Thyroid gland (tissue), 4 donors: ENCODE measurements at regions not wholly inside any gene's neighbourhood (a gene's known extent, or its start where the extent isn't known, plus 50 kb on each side); places are given as distances from the start of the nearest gene placed in this dataset.
"Not testable (repeated sequence)": the region's sequence is repeated elsewhere in the genome, so short reads cannot be mapped to it uniquely, and the experiment has no call there.

ENCODE experiments used
- DNase-seq, 2 donors: peaks; one replicate each; pipeline ENCODE4 v3.0.0-alpha.2; 2019
- H3K27ac ChIP-seq, 3 donors: fragments of 200-600 bp; sonication (generic); 1 replicate in 2 of 3; 2 replicates in 1 of 3; pipeline ENCODE4 v1.5.1; 2016 to 2019; ENCODE audit warnings: mild to moderate bottlenecking in 1 of 3, moderate library complexity in 1 of 3
- H3K27me3 ChIP-seq: fragments of 200-600 bp; sonication (generic); one replicate; pipeline ENCODE4 v1.5.1; 2019
- H3K36me3 ChIP-seq, 2 donors: fragments of 200-600 bp; sonication (generic); one replicate each; pipeline ENCODE4 v1.5.1; 2016 to 2019
- H3K4me1 ChIP-seq, 2 donors: fragments of 200-600 bp; sonication (generic); one replicate each; pipeline ENCODE4 v1.5.1; 2017 to 2019
- H3K4me3 ChIP-seq, 3 donors: fragments of 200-600 bp; sonication (generic); replicated peaks in 1 of 3; 1 replicate in 2 of 3; 2 replicates in 1 of 3; pipeline ENCODE4 v1.5.1; 2016; ENCODE audit warnings: mild to moderate bottlenecking in 1 of 3
- H3K9me3 ChIP-seq: fragments of 200-600 bp; sonication (generic); one replicate; pipeline ENCODE4 v1.5.1; 2017
- POLR2A ChIP-seq, 2 donors: fragments of 450-650 bp; IDR thresholded peaks; one replicate each; pipeline ENCODE4 v1.6.1; 2017; ENCODE audit warnings: antibody characterized with exemption in 2 of 2, mild to moderate bottlenecking in 2 of 2, moderate library complexity in 1 of 2
- WGBS, 2 donors: methylation state at CpG; one replicate each; pipeline ENCODE4 v1.1.5; 2017; 5-methylcytosine and 5-hydroxymethylcytosine counted together
- intact Hi-C: fragments of 100-400 bp; cut with DNase I; formaldehyde crosslinking; loops from one replicate; pipeline ENCODE4 v1.15.1; 2023
- TF ChIP-seq, protein P1 (sequence below), 6 experiments: fragments of 200-600 bp in 3 of 6; fragments of 450-650 bp in 3 of 6; sonication (generic) in 3 of 6; IDR thresholded peaks; one replicate each; pipeline ENCODE4 v1.5.1; 2016 to 2019; ENCODE audit warnings: antibody characterized with exemption in 6 of 6, mild to moderate bottlenecking in 2 of 6, inconsistent platforms in 1 of 6, moderate library complexity in 1 of 6

DNA sequence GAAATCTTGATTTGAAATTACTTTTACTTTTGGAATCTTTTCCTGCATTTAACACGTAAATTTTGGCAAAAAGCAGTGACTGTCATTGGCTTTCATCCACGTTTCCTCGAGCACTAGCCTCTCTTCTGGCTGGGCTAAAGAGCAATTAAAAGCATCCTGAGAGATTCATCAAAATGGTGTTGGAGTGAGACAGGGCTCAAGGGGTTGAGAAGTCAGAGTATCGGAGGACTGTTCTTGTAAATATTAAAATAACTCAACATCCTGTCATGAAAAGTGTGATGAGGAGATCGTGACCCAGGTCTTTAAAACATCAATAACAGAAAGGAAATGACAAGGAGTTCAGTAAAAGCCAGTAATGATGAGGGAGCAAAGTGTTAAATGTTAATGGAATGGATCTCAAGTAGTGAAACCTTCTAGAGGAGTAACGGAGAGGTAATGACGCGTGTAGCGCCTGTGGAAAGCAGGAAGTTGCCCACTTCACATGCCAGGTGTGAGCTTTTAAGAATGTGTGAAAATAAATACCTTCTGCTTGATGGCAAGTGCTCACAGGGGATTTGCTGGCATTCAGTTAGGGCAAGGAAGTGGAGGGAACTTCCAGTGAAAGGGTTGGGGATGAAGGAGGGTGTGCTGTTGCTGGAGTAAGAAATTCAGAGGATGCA, 754.4 kb downstream of the ADCYAP1 start:
- Histone ChIP-seq H3K4me3 (no peak overlapping the region), H3K27ac (no peak overlapping the region), H3K36me3 (no peaks in the 10 kb centered on the region), H3K27me3 (no peaks in the 10 kb centered on the region), H3K4me1 (no peaks in the 10 kb centered on the region), H3K9me3 (no peaks in the 10 kb centered on the region)
- DNase-seq, result no peak
- intact Hi-C loops, result no loop called here
- 17 to 18% methylated on average over 9 of the region's 9 CpGs for WGBS, 2 donors
- TF ChIP-seq, protein P1, sequence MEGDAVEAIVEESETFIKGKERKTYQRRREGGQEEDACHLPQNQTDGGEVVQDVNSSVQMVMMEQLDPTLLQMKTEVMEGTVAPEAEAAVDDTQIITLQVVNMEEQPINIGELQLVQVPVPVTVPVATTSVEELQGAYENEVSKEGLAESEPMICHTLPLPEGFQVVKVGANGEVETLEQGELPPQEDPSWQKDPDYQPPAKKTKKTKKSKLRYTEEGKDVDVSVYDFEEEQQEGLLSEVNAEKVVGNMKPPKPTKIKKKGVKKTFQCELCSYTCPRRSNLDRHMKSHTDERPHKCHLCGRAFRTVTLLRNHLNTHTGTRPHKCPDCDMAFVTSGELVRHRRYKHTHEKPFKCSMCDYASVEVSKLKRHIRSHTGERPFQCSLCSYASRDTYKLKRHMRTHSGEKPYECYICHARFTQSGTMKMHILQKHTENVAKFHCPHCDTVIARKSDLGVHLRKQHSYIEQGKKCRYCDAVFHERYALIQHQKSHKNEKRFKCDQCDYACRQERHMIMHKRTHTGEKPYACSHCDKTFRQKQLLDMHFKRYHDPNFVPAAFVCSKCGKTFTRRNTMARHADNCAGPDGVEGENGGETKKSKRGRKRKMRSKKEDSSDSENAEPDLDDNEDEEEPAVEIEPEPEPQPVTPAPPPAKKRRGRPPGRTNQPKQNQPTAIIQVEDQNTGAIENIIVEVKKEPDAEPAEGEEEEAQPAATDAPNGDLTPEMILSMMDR (IDR thresholded peaks at IDR 0.05), result no peak
- TF ChIP-seq POLR2A (IDR thresholded peaks at IDR 0.05), result no peak

DNA sequence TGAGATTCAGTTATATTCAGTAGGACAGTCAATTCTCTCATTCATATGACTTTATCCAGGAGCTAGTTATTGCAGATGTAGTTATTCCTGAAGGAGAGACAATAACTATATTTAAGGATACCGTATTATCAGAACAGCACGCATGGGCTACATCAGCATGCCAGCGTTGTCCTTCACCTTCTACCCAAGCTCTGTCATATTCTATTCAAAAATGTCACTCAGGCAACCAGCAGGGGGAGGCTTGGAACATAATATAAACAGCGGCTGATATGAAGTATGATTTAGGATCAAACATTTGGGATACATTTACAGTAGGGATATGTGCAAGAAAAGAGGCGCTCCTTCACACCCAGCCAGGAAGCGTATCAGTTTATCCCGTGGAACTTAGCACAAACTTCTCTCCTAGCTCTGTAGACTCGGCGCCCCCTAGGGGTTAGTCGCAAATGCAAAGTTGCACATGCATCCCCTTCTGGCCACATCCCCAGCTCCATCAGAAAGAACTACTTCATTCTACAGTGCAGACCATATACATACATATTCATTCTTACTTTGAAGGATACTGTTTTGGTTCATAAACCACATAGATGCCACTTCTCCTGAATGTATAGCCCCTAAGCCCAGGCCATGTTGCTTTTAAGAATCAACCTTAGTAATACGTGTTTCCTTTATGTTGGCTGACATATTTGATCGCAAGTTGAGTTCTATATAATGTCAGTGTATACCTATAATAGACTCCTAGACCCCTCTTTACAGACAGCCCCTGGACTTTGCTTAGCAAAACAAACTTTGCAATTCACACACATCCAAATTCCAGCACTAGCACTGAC, 759.4 kb downstream of the ADCYAP1 start:
- DNase-seq, result peak; percentile 3 to 4
- Histone ChIP-seq H3K27me3 (no peaks in the 10 kb centered on the region), H3K27ac (no peak overlapping the region), H3K4me1 (no peaks in the 10 kb centered on the region), H3K36me3 (no peaks in the 10 kb centered on the region), H3K4me3 (no peak overlapping the region), H3K9me3 (no peaks in the 10 kb centered on the region)
- 51 to 53% methylated on average over 12 of the region's 12 CpGs for WGBS, 2 donors
- TF ChIP-seq POLR2A (IDR thresholded peaks at IDR 0.05), result no peak
- TF ChIP-seq, protein P1 (IDR thresholded peaks at IDR 0.05), result peak in 1 of 6 experiments; percentile 32
- intact Hi-C loops, result no loop called here

DNA sequence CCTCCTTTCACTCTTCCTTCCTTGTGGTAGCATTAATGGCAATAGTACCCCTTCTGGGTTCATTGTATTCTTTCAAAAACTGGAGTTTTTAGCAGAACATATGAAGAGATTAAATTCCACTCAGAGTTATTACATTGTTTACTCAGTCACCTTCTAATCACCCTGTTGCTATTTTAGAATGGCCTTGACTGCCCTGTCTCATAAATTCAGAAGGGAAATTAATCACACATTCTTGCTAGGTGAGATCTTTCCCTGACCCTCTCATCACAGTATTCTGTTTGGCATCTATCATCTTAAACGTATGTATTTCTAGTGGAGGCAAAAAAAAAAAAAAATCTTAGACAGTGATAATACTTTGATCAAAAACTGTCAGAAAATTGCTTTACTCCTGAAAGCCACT, 760.4 kb downstream of the ADCYAP1 start:
- no peak for TF ChIP-seq POLR2A (IDR thresholded peaks at IDR 0.05)
- TF ChIP-seq, protein P1 (IDR thresholded peaks at IDR 0.05), result no peak
- no peak overlapping the region for H3K4me3 ChIP-seq
- no peaks in the 10 kb centered on the region for H3K36me3 ChIP-seq
- no peak overlapping the region for H3K27ac ChIP-seq
- H3K9me3 ChIP-seq, result no peaks in the 10 kb centered on the region
- WGBS, 2 donors, result 60 to 64% methylated on average over 1 of the region's 1 CpG
- DNase-seq, result no peak
- intact Hi-C loops, result no loop called here
- no peaks in the 10 kb centered on the region for H3K27me3 ChIP-seq
- H3K4me1 ChIP-seq, result no peaks in the 10 kb centered on the region

DNA sequence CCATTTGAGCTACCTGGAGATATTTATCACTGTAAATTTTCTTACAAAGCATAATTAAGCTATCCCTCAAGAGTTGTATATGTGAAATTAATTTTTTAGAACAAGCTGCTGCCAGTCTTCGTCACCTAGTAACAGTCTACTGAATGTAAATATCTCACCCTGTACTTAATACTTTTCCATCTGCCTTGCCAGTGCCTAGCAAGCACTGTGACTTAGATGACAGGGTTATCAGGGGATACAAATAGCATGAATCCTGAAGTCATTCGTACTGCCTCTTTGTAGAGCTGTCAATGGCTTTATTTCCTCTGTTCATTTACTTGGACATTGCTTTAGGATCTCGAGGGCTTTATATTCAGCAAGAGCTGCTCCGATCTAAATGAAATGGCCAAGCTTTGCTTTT, 763.6 kb downstream of the ADCYAP1 start:
- TF ChIP-seq, protein P1 (IDR thresholded peaks at IDR 0.05), result no peak
- TF ChIP-seq POLR2A (IDR thresholded peaks at IDR 0.05), result no peak
- 61 to 66% methylated on average over 4 of the region's 4 CpGs for WGBS, 2 donors
- no peaks in the 10 kb centered on the region for H3K9me3 ChIP-seq

DNA sequence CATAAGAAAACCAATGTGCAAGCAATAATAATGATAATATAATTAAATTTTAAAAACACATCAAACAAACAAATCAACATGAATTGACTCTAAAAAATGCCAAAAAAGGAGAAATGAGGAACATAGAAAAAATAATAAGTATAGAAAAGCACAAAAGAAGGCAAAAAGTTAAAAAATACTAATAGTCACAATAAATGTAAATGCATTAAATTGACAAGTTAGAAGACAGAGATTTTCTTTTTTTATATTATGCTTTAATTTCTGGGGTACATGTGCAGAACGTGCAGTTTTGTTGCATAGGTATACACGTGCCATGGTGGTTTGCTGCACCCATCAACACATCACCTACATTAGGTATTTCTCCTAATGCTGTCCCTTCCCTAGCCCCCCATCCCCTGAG, 767.0 kb downstream of the ADCYAP1 start:
- H3K27me3 ChIP-seq, H3K9me3 ChIP-seq, H3K4me3 ChIP-seq, intact Hi-C loops, H3K36me3 ChIP-seq, H3K4me1 ChIP-seq, DNase-seq, H3K27ac ChIP-seq: not testable (repeated sequence)
- WGBS, 2 donors, result 90 to 93% methylated on average over 2 of the region's 2 CpGs

More for the DNA sequence above, 763.6 kb downstream of the ADCYAP1 start:
- H3K36me3 ChIP-seq, result no peaks in the 10 kb centered on the region
- no peaks in the 10 kb centered on the region for H3K4me1 ChIP-seq
- H3K4me3 ChIP-seq, result no peak overlapping the region
- no peak overlapping the region for H3K27ac ChIP-seq
- no peak for DNase-seq
- intact Hi-C loops, result no loop called here
- no peaks in the 10 kb centered on the region for H3K27me3 ChIP-seq
